ENCODE measurements at regions not wholly inside any gene's neighbourhood (a gene's known extent, or its start where the extent isn't known, plus 50 kb on each side); places are given as distances from the start of the nearest gene placed in this dataset.

DNA sequence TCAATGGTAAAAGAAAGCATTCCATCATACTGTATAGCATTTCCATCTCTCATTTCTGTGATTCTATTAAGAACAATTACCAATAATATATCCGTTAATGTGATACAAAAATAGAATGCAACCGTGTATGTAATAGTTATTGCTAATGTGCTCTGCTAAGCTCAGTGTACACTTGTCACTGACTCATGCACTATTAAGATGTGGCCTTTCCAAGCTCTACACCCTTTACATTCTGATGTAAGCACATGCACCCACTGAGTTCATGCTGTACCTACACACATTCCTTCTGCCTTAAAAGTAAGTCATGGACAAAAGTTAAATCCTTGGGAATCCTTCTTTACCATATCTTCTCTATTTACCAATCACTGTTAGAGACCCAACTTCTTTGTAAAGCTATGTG lies 319.1 kb downstream of the ZSWIM6 start (continued):
- TF ChIP-seq CHD7 (IDR thresholded peaks at IDR 0.05; ENCODE audit: insufficient replicate concordance, low read length): no peak
